Endothelial cell of hepatic sinusoid (primary cell): ENCODE measurements at regions not wholly inside any gene's neighbourhood (a gene's known extent, or its start where the extent isn't known, plus 50 kb on each side); places are given as distances from the start of the nearest gene placed in this dataset.

ENCODE experiments used
- in situ Hi-C: cut with HindIII; loops from 2 replicates; pipeline ENCODE4 v1.10.0; 2017; ENCODE audit warnings: low sequenced_read_pairs

- in situ Hi-C loops = no loop called here
Observed at GRCh38 chr11:121950160-121950559, 165.9 kb downstream of the BLID start.

GRCh38 chr11:121946514-121946913, 169.5 kb downstream of the BLID start:
- in situ Hi-C loops = no loop called here

GRCh38 chr11:121944556-121945230, 171.3 kb downstream of the BLID start:
- in situ Hi-C loops = no loop called here

- in situ Hi-C loops = no loop called here
Observed at GRCh38 chr11:121938076-121938475, 177.9 kb downstream of the BLID start.

- in situ Hi-C loops = no loop called here
Observed at GRCh38 chr11:121936781-121937447, 179.1 kb downstream of the BLID start.

- in situ Hi-C loops = no loop called here
Observed at GRCh38 chr11:121936370-121936769, 179.6 kb downstream of the BLID start.

GRCh38 chr11:121933694-121934093, 182.3 kb downstream of the BLID start:
- in situ Hi-C loops = no loop called here

GRCh38 chr11:121933294-121933693, 182.7 kb downstream of the BLID start:
- in situ Hi-C loops = no loop called here

GRCh38 chr11:121932646-121933185, 183.3 kb downstream of the BLID start:
- in situ Hi-C loops = no loop called here

GRCh38 chr11:121931748-121932352, 184.2 kb downstream of the BLID start:
- in situ Hi-C loops = no loop called here

- in situ Hi-C loops = no loop called here
Observed at GRCh38 chr11:121931121-121931520, 184.9 kb downstream of the BLID start.

- in situ Hi-C loops = no loop called here
Observed at GRCh38 chr11:121930004-121930965, 185.7 kb downstream of the BLID start.

GRCh38 chr11:121929581-121929980, 186.4 kb downstream of the BLID start:
- in situ Hi-C loops = no loop called here

- in situ Hi-C loops = no loop called here
Observed at GRCh38 chr11:121928597-121929580, 187.1 kb downstream of the BLID start.

- in situ Hi-C loops = no loop called here
Observed at GRCh38 chr11:121927789-121928188, 188.2 kb downstream of the BLID start.

GRCh38 chr11:121927097-121927785, 188.8 kb downstream of the BLID start:
- in situ Hi-C loops = no loop called here

- in situ Hi-C loops = no loop called here
Observed at GRCh38 chr11:121924191-121924590, 191.8 kb downstream of the BLID start.

GRCh38 chr11:121917482-121917881, 198.5 kb downstream of the BLID start:
- in situ Hi-C loops = loop anchor here (5.0 kb wide), 1 partner anchor 55 kb away; no protein-coding TSS in a partner anchor

GRCh38 chr11:121914508-121915059, 201.4 kb downstream of the BLID start:
- in situ Hi-C loops = loop anchor here (5.0 kb wide), 1 partner anchor 58 kb away; no protein-coding TSS in a partner anchor
